Uterus (tissue), 2 donors: ENCODE measurements at regions not wholly inside any gene's neighbourhood (a gene's known extent, or its start where the extent isn't known, plus 50 kb on each side); places are given as distances from the start of the nearest gene placed in this dataset.

Source experiments
- CTCF ChIP-seq, 4 experiments: fragments of 200-600 bp in 2 of 4; fragments of 450-650 bp in 2 of 4; sonication (generic) in 2 of 4; IDR thresholded peaks; one replicate each; pipeline ENCODE4 v1.5.1; 2016 to 2019; ENCODE audit warnings: antibody characterized with exemption in 4 of 4, mild to moderate bottlenecking in 2 of 4, moderate library complexity in 1 of 4
- POLR2A ChIP-seq, 2 donors: fragments of 450-650 bp; IDR thresholded peaks; one replicate each; pipeline ENCODE4 v1.6.1; 2016; ENCODE audit warnings: antibody characterized with exemption in 2 of 2, mild to moderate bottlenecking in 1 of 2, moderate library complexity in 1 of 2

GRCh38 chr15:91801836-91802534 is 51.5 kb upstream of the SLCO3A1 start:
- TF ChIP-seq CTCF (IDR thresholded peaks at IDR 0.05) (no peak), POLR2A (IDR thresholded peaks at IDR 0.05) (no peak)
